ENCODE measurements at regions not wholly inside any gene's neighbourhood (a gene's known extent, or its start where the extent isn't known, plus 50 kb on each side); places are given as distances from the start of the nearest gene placed in this dataset.

DNA sequence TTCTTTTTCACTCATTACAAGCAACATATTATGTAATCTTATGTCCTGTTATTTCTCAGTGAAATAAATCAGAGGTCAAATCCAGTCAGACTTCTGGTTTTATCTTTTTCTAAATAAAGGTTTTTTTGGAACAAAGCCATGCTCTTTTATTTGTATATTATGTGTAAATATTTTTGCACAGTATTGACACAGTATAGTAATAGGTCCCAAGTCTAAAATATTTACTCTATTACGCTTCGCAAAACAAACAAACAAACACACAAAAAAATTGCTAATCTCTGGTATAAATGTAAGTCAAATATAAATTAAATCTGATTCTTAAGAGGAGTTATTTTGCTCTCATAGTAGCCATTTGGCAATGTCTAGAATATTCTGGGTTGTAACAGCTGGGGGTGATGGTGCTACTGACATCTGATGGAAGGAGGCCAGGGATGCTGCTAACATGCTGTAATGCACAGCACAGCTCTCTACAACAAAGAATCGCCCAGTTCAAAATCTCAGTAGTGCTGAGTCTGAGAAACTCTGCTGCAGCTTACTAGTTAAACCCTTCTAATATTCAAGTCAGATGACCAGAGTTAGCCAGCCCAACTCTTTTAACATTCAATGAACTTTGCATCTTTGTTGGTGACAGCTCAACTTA is 602.1 kb downstream of the RAB28 start (continued):
- TF ChIP-seq, protein P1, sequence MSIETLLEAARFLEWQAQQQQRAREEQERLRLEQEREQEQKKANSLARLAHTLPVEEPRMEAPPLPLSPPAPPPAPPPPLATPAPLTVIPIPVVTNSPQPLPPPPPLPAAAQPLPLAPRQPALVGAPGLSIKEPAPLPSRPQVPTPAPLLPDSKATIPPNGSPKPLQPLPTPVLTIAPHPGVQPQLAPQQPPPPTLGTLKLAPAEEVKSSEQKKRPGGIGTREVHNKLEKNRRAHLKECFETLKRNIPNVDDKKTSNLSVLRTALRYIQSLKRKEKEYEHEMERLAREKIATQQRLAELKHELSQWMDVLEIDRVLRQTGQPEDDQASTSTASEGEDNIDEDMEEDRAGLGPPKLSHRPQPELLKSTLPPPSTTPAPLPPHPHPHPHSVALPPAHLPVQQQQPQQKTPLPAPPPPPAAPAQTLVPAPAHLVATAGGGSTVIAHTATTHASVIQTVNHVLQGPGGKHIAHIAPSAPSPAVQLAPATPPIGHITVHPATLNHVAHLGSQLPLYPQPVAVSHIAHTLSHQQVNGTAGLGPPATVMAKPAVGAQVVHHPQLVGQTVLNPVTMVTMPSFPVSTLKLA (conservative IDR thresholded peaks at IDR 0.05) = no peak
- TF ChIP-seq SMARCB1 (IDR thresholded peaks at IDR 0.05; ENCODE audit: insufficient read length, low read depth) (no peak), RNF2 (IDR thresholded peaks at IDR 0.05) (no peak), DDX20 (tag; IDR thresholded peaks at IDR 0.05; ENCODE audit: low read depth) (no peak)

DNA sequence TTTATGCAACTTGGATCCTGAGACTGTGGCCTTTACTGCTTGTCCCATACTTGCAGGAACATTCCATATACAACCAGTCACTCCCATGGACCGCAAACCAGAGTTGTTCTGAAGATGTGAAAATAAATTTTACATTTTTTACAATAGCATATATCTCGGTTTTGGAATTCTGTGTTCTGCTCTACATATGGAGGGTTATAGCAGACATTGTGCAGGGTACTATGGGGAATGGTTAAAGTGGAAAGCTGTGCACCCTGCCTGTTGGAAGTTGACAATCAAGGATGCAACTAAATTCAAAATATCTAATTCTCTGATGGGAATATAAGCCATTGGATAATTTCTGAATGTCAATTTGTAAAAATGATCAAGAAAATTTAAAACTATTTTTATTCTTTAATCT is 603.3 kb downstream of the RAB28 start:
- no peak for DNase-seq (ENCODE audit: extremely low read depth in 1 of 4, low spot score in 3 of 4)
- Histone ChIP-seq H3K9me1 (ENCODE audit: control insufficient read depth, insufficient read depth, low read length) (no peaks in the 10 kb centered on the region), H3K9ac (ENCODE audit: insufficient read depth in 1 of 2, low read depth in 2 of 2, low read length in 2 of 2) (no peak overlapping the region), H3K79me2 (ENCODE audit: control insufficient read depth, insufficient read depth, low read length) (no peaks in the 10 kb centered on the region), H2AFZ (ENCODE audit: low read depth, low read length) (no peak overlapping the region), H3K36me3 (ENCODE audit: control insufficient read depth, insufficient read depth, low read length) (no peaks in the 10 kb centered on the region), H3K4me3 (no peak overlapping the region), H4K20me1 (replicated peaks; ENCODE audit: control insufficient read depth, insufficient read depth, low read length) (no peaks in the 10 kb centered on the region), H3K27ac (ENCODE audit: extremely low read depth, low read depth, low read length) (no peak overlapping the region), H3K27me3 (ENCODE audit: control insufficient read depth in 2 of 2, insufficient read depth in 2 of 2, low read length in 2 of 2) (no peaks in the 10 kb centered on the region), H3K4me1 (replicated peaks in 1 of 2; ENCODE audit: control insufficient read depth in 2 of 2, insufficient read depth in 2 of 2, low read length in 2 of 2) (no peaks in the 10 kb centered on the region), H3K4me2 (ENCODE audit: insufficient read depth, low read length) (no peak overlapping the region), H3K9me3 (replicated peaks; ENCODE audit: control insufficient read depth, insufficient read depth, low read depth, low read length) (no peaks in the 10 kb centered on the region)
- FAIRE-seq = no peak
- BruUV-seq (replicated peaks) = no TSS peak
- in situ Hi-C loops (cut with MboI) = no loop called here
- WGBS (ENCODE audit: insufficient coverage, low coverage, missing lambda C conversion rate) = 0% methylated on average over 2 of the region's 2 CpGs
- intact Hi-C loops (cut with micrococcal nuclease) = no loop called here
- ATAC-seq = no peak
- TF ChIP-seq ZNF143 (CRISPR knock-in tag; IDR thresholded peaks at IDR 0.05) (no peak), ETV1 (tag; conservative IDR thresholded peaks at IDR 0.05; ENCODE audit: low read depth) (no peak), TEAD1 (CRISPR knock-in tag; IDR thresholded peaks at IDR 0.05) (no peak)
- TF ChIP-seq, protein P2, sequence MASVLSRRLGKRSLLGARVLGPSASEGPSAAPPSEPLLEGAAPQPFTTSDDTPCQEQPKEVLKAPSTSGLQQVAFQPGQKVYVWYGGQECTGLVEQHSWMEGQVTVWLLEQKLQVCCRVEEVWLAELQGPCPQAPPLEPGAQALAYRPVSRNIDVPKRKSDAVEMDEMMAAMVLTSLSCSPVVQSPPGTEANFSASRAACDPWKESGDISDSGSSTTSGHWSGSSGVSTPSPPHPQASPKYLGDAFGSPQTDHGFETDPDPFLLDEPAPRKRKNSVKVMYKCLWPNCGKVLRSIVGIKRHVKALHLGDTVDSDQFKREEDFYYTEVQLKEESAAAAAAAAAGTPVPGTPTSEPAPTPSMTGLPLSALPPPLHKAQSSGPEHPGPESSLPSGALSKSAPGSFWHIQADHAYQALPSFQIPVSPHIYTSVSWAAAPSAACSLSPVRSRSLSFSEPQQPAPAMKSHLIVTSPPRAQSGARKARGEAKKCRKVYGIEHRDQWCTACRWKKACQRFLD (CRISPR knock-in tag; IDR thresholded peaks at IDR 0.05) = no peak
- TF ChIP-seq, protein P3, sequence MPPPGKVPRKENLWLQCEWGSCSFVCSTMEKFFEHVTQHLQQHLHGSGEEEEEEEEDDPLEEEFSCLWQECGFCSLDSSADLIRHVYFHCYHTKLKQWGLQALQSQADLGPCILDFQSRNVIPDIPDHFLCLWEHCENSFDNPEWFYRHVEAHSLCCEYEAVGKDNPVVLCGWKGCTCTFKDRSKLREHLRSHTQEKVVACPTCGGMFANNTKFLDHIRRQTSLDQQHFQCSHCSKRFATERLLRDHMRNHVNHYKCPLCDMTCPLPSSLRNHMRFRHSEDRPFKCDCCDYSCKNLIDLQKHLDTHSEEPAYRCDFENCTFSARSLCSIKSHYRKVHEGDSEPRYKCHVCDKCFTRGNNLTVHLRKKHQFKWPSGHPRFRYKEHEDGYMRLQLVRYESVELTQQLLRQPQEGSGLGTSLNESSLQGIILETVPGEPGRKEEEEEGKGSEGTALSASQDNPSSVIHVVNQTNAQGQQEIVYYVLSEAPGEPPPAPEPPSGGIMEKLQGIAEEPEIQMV (tag; conservative IDR thresholded peaks at IDR 0.05; ENCODE audit: low read depth) = no peak
- TF ChIP-seq, protein P4, sequence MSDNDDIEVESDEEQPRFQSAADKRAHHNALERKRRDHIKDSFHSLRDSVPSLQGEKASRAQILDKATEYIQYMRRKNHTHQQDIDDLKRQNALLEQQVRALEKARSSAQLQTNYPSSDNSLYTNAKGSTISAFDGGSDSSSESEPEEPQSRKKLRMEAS (CRISPR knock-in tag; IDR thresholded peaks at IDR 0.05) = no peak
- ChIA-PET POLR2A (no interaction called here), CTCF (ENCODE audit: low intra/inter-chr PET ratio) (no interaction called here)

Measured in K562 (cell line).